HG02571 (cell line): ENCODE measurements at regions not wholly inside any gene's neighbourhood (a gene's known extent, or its start where the extent isn't known, plus 50 kb on each side); places are given as distances from the start of the nearest gene placed in this dataset.

Source experiments
- ATAC-seq: cut with Tn5 transposase; IDR thresholded peaks from one replicate; pipeline ENCODE4 v1.9.1; 2021; ENCODE audit warnings: mild to moderate bottlenecking, moderate library complexity; ENCODE audit not compliant: unreplicated experiment

- no peak for ATAC-seq
These were observed 180.7 kb downstream of the FBXO15 start for GRCh38 chr18:73966954-73967353.

GRCh38 chr18:73962256-73962655, 185.4 kb downstream of the FBXO15 start:
- ATAC-seq, result no peak

DNA sequence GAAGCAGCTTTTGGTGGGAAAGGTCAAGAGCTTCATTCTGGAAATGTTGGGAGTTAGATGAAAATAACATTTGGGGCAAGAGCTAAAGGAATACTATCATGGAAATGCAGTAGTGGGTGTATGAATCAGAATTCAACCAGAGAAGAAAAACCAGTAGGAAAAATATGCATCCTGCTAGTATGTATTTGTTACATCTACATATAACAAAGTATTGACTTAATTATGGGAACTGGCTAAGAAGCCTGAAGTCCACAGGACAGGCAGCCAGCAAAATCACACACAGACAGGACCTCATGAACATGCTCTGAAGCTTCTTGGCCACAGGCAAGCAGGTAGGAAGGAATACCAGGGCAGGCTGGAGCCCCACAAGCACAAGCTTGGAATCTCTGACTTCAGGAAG, 185.8 kb downstream of the FBXO15 start:
- ATAC-seq, result no peak

GRCh38 chr18:73959352-73959751, 188.3 kb downstream of the FBXO15 start:
- no peak for ATAC-seq

DNA sequence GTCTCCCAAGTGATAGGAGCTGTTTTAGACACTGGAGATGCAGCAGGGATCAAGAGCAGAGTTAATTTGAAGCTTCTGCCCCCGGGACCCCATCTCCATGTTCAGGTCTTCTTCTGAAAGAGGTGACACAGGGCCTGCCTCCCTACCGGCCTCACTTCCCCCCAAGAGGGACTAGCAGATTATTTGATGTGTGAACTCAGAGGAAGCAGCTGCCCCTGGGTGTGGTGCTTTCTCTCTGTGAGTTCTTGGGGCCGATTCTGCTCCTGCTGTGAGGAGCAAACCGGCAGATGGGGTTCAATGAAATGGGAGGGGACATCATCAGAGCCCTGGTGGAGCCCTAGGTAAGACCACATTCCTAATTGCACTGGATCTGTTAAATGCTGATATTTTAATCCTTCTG, 193.4 kb downstream of the FBXO15 start:
- no peak for ATAC-seq

- ATAC-seq, result no peak
These were observed 195.2 kb downstream of the FBXO15 start for GRCh38 chr18:73952296-73952946.

GRCh38 chr18:73950116-73950700, 197.4 kb downstream of the FBXO15 start:
- ATAC-seq, result no peak

DNA sequence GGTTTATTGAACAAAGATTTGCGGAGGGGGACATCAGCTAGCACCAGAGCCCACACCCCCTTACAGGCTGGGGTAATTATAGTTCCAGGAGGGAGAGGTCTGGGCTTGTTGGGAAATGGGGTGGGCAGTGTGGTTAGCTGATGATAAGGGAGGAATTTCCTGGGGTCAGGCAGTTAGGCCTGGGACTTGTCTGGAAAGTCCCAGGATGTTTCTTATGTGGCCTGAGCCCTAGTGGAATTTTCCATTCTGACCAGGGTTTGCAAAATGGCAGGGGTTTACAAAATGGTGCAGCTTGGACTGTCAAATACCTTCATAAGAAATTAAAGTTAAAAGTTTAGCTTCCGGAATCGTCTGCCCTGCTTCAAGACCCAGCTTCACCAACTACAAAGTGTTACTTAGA, 199.1 kb downstream of the FBXO15 start:
- no peak for ATAC-seq

DNA sequence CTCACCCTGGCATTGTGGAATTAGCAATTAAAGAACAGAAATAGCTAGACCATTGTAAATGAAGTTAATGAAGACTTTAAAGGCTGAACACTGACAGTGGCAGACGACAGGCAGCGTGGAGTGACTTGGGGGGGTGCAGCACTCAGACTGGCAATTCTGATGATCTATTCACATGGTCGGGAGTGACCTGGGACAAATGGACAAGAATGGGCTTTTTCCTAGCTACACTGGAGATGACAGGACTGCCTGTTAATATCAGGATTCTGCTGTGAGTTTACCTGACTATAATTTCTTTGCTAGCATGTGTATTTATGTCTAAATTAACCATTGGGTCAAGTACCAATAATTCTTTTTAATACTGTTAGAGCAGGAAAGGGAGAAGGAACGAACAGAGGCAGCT, 199.6 kb downstream of the FBXO15 start:
- no peak for ATAC-seq

DNA sequence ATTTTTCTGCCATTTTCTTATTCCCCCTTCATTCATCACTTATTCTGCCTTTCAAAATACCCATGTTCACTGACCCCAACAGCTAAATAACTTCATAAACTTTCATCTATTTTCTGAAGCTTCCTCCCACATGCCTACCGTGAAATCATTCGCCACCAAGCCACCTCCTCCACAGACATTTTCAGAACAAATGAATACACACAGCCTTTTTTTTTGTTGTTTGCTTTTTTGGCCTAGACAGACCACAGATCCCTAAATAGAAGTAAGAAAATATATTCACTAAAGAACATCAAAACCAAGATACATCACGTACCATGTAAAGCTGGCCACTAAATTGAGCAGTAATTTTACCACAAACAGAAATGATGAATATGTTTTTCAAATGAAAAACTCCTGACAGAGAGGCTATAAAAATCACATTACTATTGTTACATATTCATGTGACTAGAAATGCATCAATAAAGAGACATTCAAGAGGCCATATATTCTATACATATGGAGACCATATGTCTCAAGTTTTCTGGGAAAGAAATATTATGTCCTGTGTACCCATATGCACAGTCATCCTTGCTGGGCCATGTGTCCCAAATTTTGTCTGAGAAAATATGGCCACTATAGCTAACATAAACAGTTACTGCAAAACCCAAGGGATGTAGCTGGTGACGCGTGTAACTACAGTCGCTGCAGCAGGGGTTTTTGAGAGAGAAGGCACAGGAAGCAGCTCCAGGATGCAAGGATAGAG, 200.3 kb downstream of the FBXO15 start:
- no peak for ATAC-seq

- no peak for ATAC-seq
These were observed 202.4 kb downstream of the FBXO15 start for GRCh38 chr18:73945130-73945792.

- ATAC-seq, result no peak
These were observed 202.9 kb downstream of the FBXO15 start for GRCh38 chr18:73944715-73945114.

DNA sequence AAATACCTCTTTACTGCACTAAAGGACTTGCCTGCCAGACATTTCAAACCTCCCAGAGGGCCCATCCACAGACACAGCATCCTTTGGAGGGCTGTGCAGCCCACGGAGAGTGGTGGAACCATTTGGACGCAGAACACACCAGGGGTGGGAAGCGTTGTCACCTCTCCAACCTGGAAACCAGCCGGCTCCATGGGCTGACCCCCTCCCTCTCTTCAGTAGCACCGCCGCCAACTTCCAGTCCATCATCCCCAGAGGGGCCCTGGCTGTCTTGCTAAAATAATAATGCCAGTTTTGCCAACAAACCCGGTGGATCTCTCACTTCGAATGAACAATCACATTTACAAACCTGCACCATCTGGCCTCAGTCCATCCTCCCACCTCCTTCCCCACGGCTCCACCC, 203.9 kb downstream of the FBXO15 start:
- ATAC-seq, result no peak

GRCh38 chr18:73942956-73943355, 204.7 kb downstream of the FBXO15 start:
- no peak for ATAC-seq

DNA sequence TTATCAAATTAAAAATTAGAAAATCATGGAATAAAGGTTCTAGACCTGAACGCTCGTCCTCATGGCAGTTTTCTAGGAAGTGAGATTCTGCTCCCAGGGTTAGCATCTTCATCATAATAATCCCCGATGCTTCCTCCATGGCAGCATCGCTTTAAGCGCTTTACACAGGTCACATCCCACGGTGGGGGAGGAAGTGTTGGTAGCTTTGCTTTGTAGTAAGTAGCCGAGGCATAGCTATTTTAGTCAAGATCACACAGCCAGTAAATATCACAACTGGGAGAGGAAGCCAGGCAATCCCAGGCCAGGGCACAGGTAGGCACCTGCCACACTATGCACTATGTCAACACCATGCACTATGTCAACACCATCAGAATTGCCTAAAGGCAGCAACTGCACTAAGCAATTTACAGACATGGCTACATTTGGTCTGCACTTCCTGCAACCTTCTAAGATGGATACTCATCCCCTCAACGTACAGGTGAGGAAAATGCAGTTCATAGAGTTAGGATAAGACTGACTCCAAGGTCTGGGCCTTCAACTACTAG, 205.5 kb downstream of the FBXO15 start:
- no peak for ATAC-seq

DNA sequence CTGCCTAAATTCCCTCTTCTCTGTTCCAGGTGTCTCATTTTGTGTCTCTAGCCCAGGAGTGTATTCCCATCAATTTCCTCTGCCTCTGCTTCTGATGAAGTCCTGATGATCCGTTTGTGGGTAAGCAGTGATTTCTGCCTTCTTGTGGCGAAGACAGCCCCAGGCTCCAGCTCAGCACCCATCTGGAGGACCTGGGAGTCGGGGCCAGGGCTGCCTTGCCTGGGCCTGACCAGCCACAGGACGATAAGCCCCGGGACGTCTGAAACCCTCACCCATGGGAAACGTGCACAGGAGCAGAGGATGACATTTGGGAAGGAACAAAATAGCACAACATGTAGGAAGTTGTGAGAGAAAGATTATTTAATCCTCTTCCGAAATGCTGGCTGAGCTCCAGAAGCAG, 206.9 kb downstream of the FBXO15 start:
- ATAC-seq, result no peak

DNA sequence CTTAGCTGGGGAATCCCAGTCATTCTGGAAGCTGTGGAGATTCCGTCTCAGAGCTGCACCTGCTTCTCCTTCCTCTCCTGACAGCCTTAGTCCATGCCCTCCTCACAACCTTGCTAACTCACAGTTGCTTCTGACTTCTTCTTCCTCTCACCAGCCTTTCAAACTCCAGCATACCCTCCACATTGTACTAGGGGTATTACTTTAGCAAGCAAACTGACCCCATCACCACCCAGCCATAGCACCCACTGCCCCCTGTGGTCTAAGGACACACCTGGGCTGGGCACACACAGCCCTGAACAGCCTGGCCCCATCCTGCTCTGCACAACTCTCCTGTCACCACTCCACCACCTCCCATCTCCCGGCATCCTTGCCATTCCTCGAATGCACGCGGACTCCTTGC, 208.2 kb downstream of the FBXO15 start:
- ATAC-seq, result no peak

GRCh38 chr18:73933685-73934084, 213.9 kb downstream of the FBXO15 start:
- no peak for ATAC-seq

DNA sequence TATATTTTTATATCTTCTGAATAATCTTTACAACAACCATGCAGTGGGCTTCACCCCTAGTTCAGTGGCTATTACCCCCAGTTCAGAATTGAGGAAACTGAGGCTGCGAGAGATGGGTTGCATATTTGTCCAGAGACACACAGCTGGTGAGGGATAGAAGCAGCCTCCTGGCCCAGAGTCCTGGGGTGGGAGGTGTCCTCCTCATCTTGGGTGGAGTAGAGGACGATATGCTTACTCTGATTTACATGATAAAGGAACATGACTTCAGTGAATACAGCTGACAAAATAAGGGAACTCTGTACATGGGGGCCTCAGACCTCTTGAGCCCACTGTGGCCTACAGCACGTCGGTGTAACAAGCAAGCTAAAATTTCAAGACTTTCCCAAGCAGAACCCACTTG, 214.7 kb downstream of the FBXO15 start:
- ATAC-seq, result no peak

GRCh38 chr18:73927496-73927895, 220.1 kb downstream of the FBXO15 start:
- ATAC-seq, result no peak

DNA sequence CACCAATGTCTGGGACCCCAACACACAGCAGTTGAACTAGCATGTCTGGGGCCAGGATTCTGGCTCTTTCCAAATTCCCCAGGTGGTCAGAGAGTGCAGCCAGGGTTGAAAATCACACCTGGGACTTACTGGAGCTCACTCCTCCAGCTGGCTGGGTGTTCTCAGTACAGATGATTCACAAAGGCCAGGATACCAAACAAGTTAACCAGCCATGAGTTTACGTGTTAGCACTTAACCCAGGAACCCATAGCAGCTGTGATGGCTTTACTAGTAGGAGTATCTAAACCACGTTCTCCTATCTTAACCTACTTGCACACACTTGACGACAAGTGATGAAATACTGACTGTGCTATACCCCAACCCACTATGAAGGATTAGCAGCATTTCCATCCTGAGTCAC, 222.8 kb downstream of the FBXO15 start:
- no peak for ATAC-seq

GRCh38 chr18:73924307-73924706, 223.3 kb downstream of the FBXO15 start:
- ATAC-seq, result no peak
